C4-2B (cell line): ENCODE measurements at regions not wholly inside any gene's neighbourhood (a gene's known extent, or its start where the extent isn't known, plus 50 kb on each side); places are given as distances from the start of the nearest gene placed in this dataset.

Source experiments
- CTCF ChIP-seq: fragments of 450-650 bp; conservative IDR thresholded peaks from 2 replicates; pipeline ENCODE4 v1.5.1; 2017; ENCODE audit warnings: mild to moderate bottlenecking
- ZFX ChIP-seq: fragments of 450-650 bp; IDR thresholded peaks from 2 replicates; pipeline ENCODE4 v1.6.1; 2017

DNA sequence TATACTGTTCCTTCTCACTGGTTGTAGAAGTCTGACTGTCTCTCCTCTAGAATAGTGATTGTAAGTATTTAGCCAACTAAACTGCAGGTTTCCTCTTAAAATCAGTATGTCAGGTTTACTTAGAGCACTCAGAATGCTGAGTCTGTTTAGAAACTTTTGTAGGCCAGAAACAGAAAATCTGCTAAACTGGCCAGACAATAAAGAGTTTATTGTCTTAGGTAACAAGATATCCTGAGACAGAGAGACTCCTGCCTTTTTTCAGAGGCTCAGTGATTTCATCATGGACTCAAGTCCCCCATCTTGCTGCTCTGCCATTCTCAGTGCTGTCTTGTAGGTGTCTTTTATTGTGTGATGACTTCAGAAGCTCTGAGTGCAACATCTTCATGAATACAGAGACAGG lies 279.0 kb downstream of the MFSD1 start:
- no peak for TF ChIP-seq CTCF
- no peak for TF ChIP-seq ZFX
